SK-N-MC (cell line): ENCODE measurements at regions not wholly inside any gene's neighbourhood (a gene's known extent, or its start where the extent isn't known, plus 50 kb on each side); places are given as distances from the start of the nearest gene placed in this dataset.

Experiments used
- EZH2 ChIP-seq: fragments of 200-600 bp; sonication (generic); IDR thresholded peaks from one replicate; pipeline ENCODE4 v1.6.1; 2017; ENCODE audit warnings: antibody characterized with exemption
- FOXP2 ChIP-seq: optimal IDR thresholded peaks from 2 replicates; pipeline ENCODE3; 2011; ENCODE audit warnings: mild to moderate bottlenecking, moderate library complexity; ENCODE audit not compliant: insufficient read depth; ENCODE audit errors: extremely low read length, control extremely low read depth
- POLR2AphosphoS5 ChIP-seq: IDR thresholded peaks from 2 replicates; pipeline ENCODE4 v1.6.1; 2012; ENCODE audit warnings: mild to moderate bottlenecking, low read depth, low read length, borderline replicate concordance

- TF ChIP-seq EZH2 (no peak), POLR2AphosphoS5 (no peak), FOXP2 (no peak)
These were observed 377.3 kb upstream of the KLF12 start for GRCh38 chr13:74511523-74511922.
